Endothelial cell of umbilical vein (primary cell): ENCODE measurements at regions not wholly inside any gene's neighbourhood (a gene's known extent, or its start where the extent isn't known, plus 50 kb on each side); places are given as distances from the start of the nearest gene placed in this dataset.
"Not testable (repeated sequence)": the region's sequence is repeated elsewhere in the genome, so short reads cannot be mapped to it uniquely, and the experiment has no call there.

ENCODE experiments used
- BruUV-seq: library from RNA; stranded (reverse); fragments of 400-500 nt; replicated peaks from 2 replicates; lab custom pipeline; 2021; lab: Mats Ljungman, UMichigan
- CTCF ChIA-PET: fragments of 300-600, 350-600 bp; sonication (Branson Sonifier 250); formaldehyde crosslinking; loops from one replicate; lab custom pipeline; 2021; ENCODE audit warnings: antibody characterized with exemption, inconsistent platforms; lab: Charles Lee
- POLR2A ChIA-PET: fragments of 300-600, 350-600 bp; sonication (Branson Sonifier 250); formaldehyde crosslinking; loops from one replicate; lab custom pipeline; 2021; ENCODE audit warnings: antibody characterized with exemption, inconsistent platforms; lab: Charles Lee
- DNase-seq: peaks from one replicate; pipeline ENCODE4 v3.0.0-alpha.2; 2011; ENCODE audit warnings: low read depth, low spot score
- FAIRE-seq: peaks from 2 replicates; lab custom pipeline; 2011; peaks lifted over from hg19 to GRCh38; lab: Jason Lieb, UNC
- H2AFZ ChIP-seq: 2 replicates; pipeline ENCODE4 v1.6.0; 2012; ENCODE audit warnings: low read depth, low read length, control low read depth, inconsistent platforms
- H3K27ac ChIP-seq: 2 replicates; pipeline ENCODE4 v1.5.1; 2011; ENCODE audit warnings: low read depth, mild to moderate bottlenecking, control low read depth, low read length, moderate library complexity; ENCODE audit not compliant: insufficient read depth
- H3K27me3 ChIP-seq, 2 experiments: 2 replicates each; pipeline versions ENCODE4 v1.6.0 to v1.6.1; 2011; ENCODE audit warnings: low read length in 2 of 2, mixed read lengths in 1 of 2; ENCODE audit not compliant: control insufficient read depth in 2 of 2, insufficient read depth in 2 of 2
- H3K36me3 ChIP-seq, 2 experiments: 2 replicates in 1 of 2; 3 replicates in 1 of 2; pipeline ENCODE4 v1.5.1; 2011; ENCODE audit warnings: low read length in 2 of 2, mild to moderate bottlenecking in 1 of 2, moderate library complexity in 1 of 2; ENCODE audit not compliant: control insufficient read depth in 2 of 2, insufficient read depth in 2 of 2; ENCODE audit errors: extremely low read depth in 1 of 2
- H3K4me1 ChIP-seq: 3 replicates; pipeline ENCODE4 v1.5.1; 2011; ENCODE audit warnings: mild to moderate bottlenecking, low read length; ENCODE audit not compliant: control insufficient read depth, insufficient read depth; ENCODE audit errors: extremely low read depth
- H3K4me2 ChIP-seq: 2 replicates; pipeline ENCODE4 v1.6.1; 2011; ENCODE audit warnings: low read length, control low read depth, mixed read lengths; ENCODE audit not compliant: insufficient read depth
- H3K4me3 ChIP-seq, 3 experiments: fragments of 200-600 bp in 1 of 3; sonication (generic), shearing (Covaris generic) in 1 of 3; replicated peaks in 1 of 3; 2 replicates each; pipeline ENCODE4 v1.5.1; 2011 to 2016; ENCODE audit warnings: control low read depth in 3 of 3, low read length in 3 of 3, mild to moderate bottlenecking in 2 of 3, inconsistent platforms in 1 of 3, low read depth in 1 of 3, moderate library complexity in 1 of 3; ENCODE audit not compliant: insufficient read depth in 1 of 3
- H3K79me2 ChIP-seq: 2 replicates; pipeline ENCODE4 v1.6.0; 2012; ENCODE audit warnings: low read length, inconsistent platforms; ENCODE audit not compliant: control insufficient read depth, insufficient read depth
- H3K9ac ChIP-seq: replicated peaks from 2 replicates; pipeline ENCODE3; 2011; ENCODE audit warnings: low read length, control low read depth; ENCODE audit not compliant: insufficient read depth; ENCODE audit errors: extremely low read depth
- H3K9me1 ChIP-seq: replicated peaks from 3 replicates; pipeline ENCODE4 v1.6.0; 2011; ENCODE audit warnings: mild to moderate bottlenecking, low read length; ENCODE audit not compliant: control insufficient read depth, insufficient read depth; ENCODE audit errors: extremely low read depth
- H3K9me3 ChIP-seq: replicated peaks from 2 replicates; pipeline ENCODE4 v1.5.1; 2012; ENCODE audit warnings: low read length, inconsistent platforms; ENCODE audit not compliant: control insufficient read depth, insufficient read depth
- H4K20me1 ChIP-seq: replicated peaks from 2 replicates; pipeline ENCODE3; 2011; ENCODE audit warnings: mild to moderate bottlenecking, low read length; ENCODE audit not compliant: control insufficient read depth, insufficient read depth; ENCODE audit errors: extremely low read depth
- CTCF ChIP-seq, 2 donors: IDR thresholded peaks; 1 replicate in 1 of 2; 2 replicates in 1 of 2; pipeline ENCODE4 v1.5.1; 2011; ENCODE audit warnings: low read length in 2 of 2, mild to moderate bottlenecking in 2 of 2, moderate library complexity in 2 of 2, control low read depth in 1 of 2, inconsistent platforms in 1 of 2, low read depth in 1 of 2; ENCODE audit not compliant: insufficient read depth in 1 of 2; ENCODE audit errors: extremely low read depth in 1 of 2
- EZH2 ChIP-seq: IDR thresholded peaks from 2 replicates; pipeline ENCODE4 v1.6.1; 2012; ENCODE audit warnings: borderline replicate concordance, low read depth, mild to moderate bottlenecking, moderate library complexity, low read length, inconsistent platforms; ENCODE audit not compliant: severe bottlenecking
- FOS ChIP-seq: IDR thresholded peaks from 2 replicates; pipeline ENCODE4 v1.6.1; 2011; ENCODE audit warnings: mild to moderate bottlenecking, low read length, moderate library complexity, borderline replicate concordance; ENCODE audit not compliant: insufficient read depth
- GATA2 ChIP-seq: IDR thresholded peaks from 2 replicates; pipeline ENCODE4 v1.7.0; 2011; ENCODE audit warnings: low read depth, mild to moderate bottlenecking, moderate library complexity, mixed read lengths, low read length; ENCODE audit not compliant: insufficient read length, insufficient read depth
- JUN ChIP-seq: IDR thresholded peaks from 2 replicates; pipeline ENCODE4 v1.6.1; 2011; ENCODE audit warnings: borderline replicate concordance, low read depth; ENCODE audit not compliant: insufficient read length, insufficient read depth
- MAX ChIP-seq: IDR thresholded peaks from 2 replicates; pipeline ENCODE4 v1.6.1; 2011; ENCODE audit not compliant: insufficient read depth, insufficient read length
- MYC ChIP-seq: IDR thresholded peaks from one replicate; pipeline ENCODE4 v1.6.1; 2011; ENCODE audit warnings: mild to moderate bottlenecking, low read depth, low read length
- POLR2A ChIP-seq: IDR thresholded peaks from 2 replicates; pipeline ENCODE4 v1.6.1; 2012; ENCODE audit warnings: low read depth, mild to moderate bottlenecking, control low read depth, low read length
- POLR2AphosphoS5 ChIP-seq: IDR thresholded peaks from 2 replicates; pipeline ENCODE4 v1.6.1; 2012; ENCODE audit warnings: low read depth, mild to moderate bottlenecking, control low read depth, low read length, moderate library complexity; ENCODE audit not compliant: insufficient read depth
- dilution Hi-C: fragments of 300-500 bp; cut with MboI; formaldehyde crosslinking; loops from one replicate; pipeline ENCODE4 v1.15.0; 2019; ENCODE audit warnings: low sequenced_read_pairs; ENCODE audit not compliant: extremely low pct_ligation_motif_present
- intact Hi-C: fragments of 100-400 bp; cut with micrococcal nuclease; formaldehyde crosslinking; loops from one replicate; pipeline ENCODE4 v1.10.0; 2022

GRCh38 chr12:131321988-131322387 lies 368.3 kb downstream of the ADGRD1 start:
- H3K36me3 ChIP-seq: no peaks in the 10 kb centered on the region
- no peaks in the 10 kb centered on the region for H3K4me1 ChIP-seq
- H3K27me3 ChIP-seq: no peaks in the 10 kb centered on the region
- ChIA-PET CTCF (no interaction called here), POLR2A (no interaction called here)
- DNase-seq: no peak
- no peak overlapping the region for H2AFZ ChIP-seq
- no peak for TF ChIP-seq POLR2AphosphoS5
- TF ChIP-seq EZH2: no peak
- TF ChIP-seq MAX: no peak
- TF ChIP-seq GATA2: no peak
- no peak for TF ChIP-seq CTCF (IDR thresholded peaks at IDR 0.05; ENCODE audit: extremely low read depth in 1 of 2, insufficient read depth in 1 of 2, low read depth in 1 of 2, low read length in 2 of 2)
- no peak for TF ChIP-seq FOS
- no peak for TF ChIP-seq MYC
- no peak for TF ChIP-seq JUN
- no peak for TF ChIP-seq POLR2A
- peaks cover 3% of the 10 kb centered on the region for H3K9me3 ChIP-seq
- intact Hi-C loops (no loop called here), dilution Hi-C loops (no loop called here)
- no TSS peak for BruUV-seq
- FAIRE-seq: no peak
- no peaks in the 10 kb centered on the region for H4K20me1 ChIP-seq
- H3K4me3 ChIP-seq: no peak overlapping the region
- H3K79me2 ChIP-seq: no peaks in the 10 kb centered on the region
- no peaks in the 10 kb centered on the region for H3K9me1 ChIP-seq
- H3K4me2 ChIP-seq: no peak overlapping the region
- no peak overlapping the region for H3K27ac ChIP-seq
- no peak overlapping the region for H3K9ac ChIP-seq

GRCh38 chr12:131322460-131322859 lies 368.8 kb downstream of the ADGRD1 start:
- DNase-seq, H3K79me2 ChIP-seq, H3K4me1 ChIP-seq, H3K36me3 ChIP-seq, H3K9me1 ChIP-seq, H4K20me1 ChIP-seq, intact Hi-C loops, BruUV-seq, CTCF ChIA-PET, H3K27me3 ChIP-seq, H3K4me2 ChIP-seq, FAIRE-seq, H3K27ac ChIP-seq, POLR2A ChIA-PET, H2AFZ ChIP-seq, H3K4me3 ChIP-seq, H3K9me3 ChIP-seq, H3K9ac ChIP-seq, dilution Hi-C loops: not testable (repeated sequence)
